K562 (cell line): ENCODE measurements at regions not wholly inside any gene's neighbourhood (a gene's known extent, or its start where the extent isn't known, plus 50 kb on each side); places are given as distances from the start of the nearest gene placed in this dataset.

Experiments
- ATAC-seq: fragments of 200-7000 bp; cut with Tn5 transposase; 3 replicates; pipeline ENCODE4 v1.9.1; 2020; ENCODE audit warnings: moderate library complexity
- BruUV-seq: library from RNA; stranded (reverse); fragments of 400-500 nt; replicated peaks from 2 replicates; lab custom pipeline; 2021; lab: Mats Ljungman, UMichigan
- CTCF ChIA-PET: fragments of 300-600 bp; formaldehyde crosslinking; extraction: SDS; loops from one replicate; lab custom pipeline; 2021; ENCODE audit warnings: low intra/inter-chr PET ratio; lab: Yijun Ruan, JAX
- POLR2A ChIA-PET: fragments of 300-600, 350-650 bp; sonication (Branson Sonifier 250); formaldehyde crosslinking; extraction: SDS; loops from one replicate; lab custom pipeline; 2021; ENCODE audit warnings: antibody characterized with exemption, inconsistent platforms; lab: Yijun Ruan, JAX
- DNase-seq, 4 experiments: peaks; one replicate each; pipeline versions ENCODE4 v3.0.0 to v3.0.0-alpha.2; 2011 to 2018; ENCODE audit warnings: low spot score in 3 of 4, mixed read lengths in 3 of 4; ENCODE audit errors: extremely low read depth in 1 of 4
- FAIRE-seq: peaks from 2 replicates; lab custom pipeline; 2011; peaks lifted over from hg19 to GRCh38; lab: Jason Lieb, UNC
- H2AFZ ChIP-seq: 2 replicates; pipeline ENCODE4 v1.6.0; 2011; ENCODE audit warnings: low read depth, low read length, control low read depth, inconsistent platforms
- H3K27ac ChIP-seq: fragments of 200-600 bp; 3 replicates; pipeline ENCODE4 v1.8.0; 2011; ENCODE audit warnings: low read depth, mild to moderate bottlenecking, control low read depth, inconsistent platforms, low read length, moderate library complexity, mixed read lengths; ENCODE audit errors: extremely low read depth
- H3K27me3 ChIP-seq, 2 experiments: fragments of 300-600 bp in 1 of 2; 2 replicates in 1 of 2; 3 replicates in 1 of 2; pipeline versions ENCODE4 v1.6.0 to v1.8.0; 2011; ENCODE audit warnings: inconsistent platforms in 2 of 2, low read length in 2 of 2, mild to moderate bottlenecking in 1 of 2, mixed read lengths in 1 of 2, moderate library complexity in 1 of 2; ENCODE audit not compliant: control insufficient read depth in 2 of 2, insufficient read depth in 2 of 2
- H3K36me3 ChIP-seq: fragments of 300-600 bp; 3 replicates; pipeline ENCODE4 v1.8.0; 2011; ENCODE audit warnings: mild to moderate bottlenecking, low read length, inconsistent platforms; ENCODE audit not compliant: control insufficient read depth, insufficient read depth
- H3K4me1 ChIP-seq, 2 experiments: fragments of 200-600 bp in 1 of 2; replicated peaks in 1 of 2; 2 replicates in 1 of 2; 3 replicates in 1 of 2; pipeline versions ENCODE4 v1.5.1 to v1.8.0; 2011; ENCODE audit warnings: inconsistent platforms in 2 of 2, low read length in 2 of 2, mild to moderate bottlenecking in 1 of 2, mixed read lengths in 1 of 2, moderate library complexity in 1 of 2; ENCODE audit not compliant: control insufficient read depth in 2 of 2, insufficient read depth in 2 of 2
- H3K4me2 ChIP-seq: 2 replicates; pipeline ENCODE4 v1.6.1; 2011; ENCODE audit warnings: low read length, control low read depth, inconsistent platforms, mixed read lengths; ENCODE audit not compliant: insufficient read depth
- H3K4me3 ChIP-seq: fragments of 200-600 bp; sonication (generic), shearing (Covaris generic); 2 replicates; pipeline ENCODE4 v1.5.1; 2016; ENCODE audit warnings: control low read depth, inconsistent platforms
- H3K79me2 ChIP-seq: fragments of 200-600 bp; 3 replicates; pipeline ENCODE4 v1.8.0; 2011; ENCODE audit warnings: low read length, inconsistent platforms; ENCODE audit not compliant: control insufficient read depth, insufficient read depth
- H3K9ac ChIP-seq, 2 experiments: 2 replicates each; pipeline versions ENCODE4 v1.6.0 to v1.6.1; 2011; ENCODE audit warnings: low read depth in 2 of 2, low read length in 2 of 2, control low read depth in 1 of 2, inconsistent platforms in 1 of 2, mild to moderate bottlenecking in 1 of 2, mixed read lengths in 1 of 2; ENCODE audit not compliant: insufficient read depth in 1 of 2
- H3K9me1 ChIP-seq: one replicate; pipeline ENCODE4 v1.6.0; 2011; ENCODE audit warnings: inconsistent platforms, mild to moderate bottlenecking, low read length, moderate library complexity; ENCODE audit not compliant: control insufficient read depth, insufficient read depth
- H3K9me3 ChIP-seq: replicated peaks from 2 replicates; pipeline ENCODE4 v1.5.1; 2011; ENCODE audit warnings: low read depth, low read length, inconsistent platforms; ENCODE audit not compliant: control insufficient read depth, insufficient read depth
- H4K20me1 ChIP-seq: replicated peaks from 2 replicates; pipeline ENCODE4 v1.6.1; 2011; ENCODE audit warnings: low read length, inconsistent platforms, mixed read lengths; ENCODE audit not compliant: control insufficient read depth, insufficient read depth
- C11orf30 ChIP-seq: fragments of 450-650 bp; IDR thresholded peaks from 2 replicates; pipeline ENCODE4 v1.6.1; 2016; ENCODE audit warnings: low read depth, mild to moderate bottlenecking
- JUN ChIP-seq, 2 experiments: sonication (generic) in 1 of 2; formaldehyde crosslinking in 1 of 2; IDR thresholded peaks; 2 replicates each; pipeline versions ENCODE4 v1.6.1 to v1.8.0; 2012 to 2022; ENCODE audit warnings: borderline replicate concordance in 2 of 2, mild to moderate bottlenecking in 2 of 2, improper control_type of control experiment in 1 of 2, low read depth in 1 of 2, low read length in 1 of 2, missing genetic modification reagents in 1 of 2
- NR2C2 ChIP-seq, 2 experiments: fragments of 200-800 bp in 1 of 2; sonication (Bioruptor generic) in 1 of 2; sonication (generic) in 1 of 2; formaldehyde crosslinking in 1 of 2; IDR thresholded peaks; 2 replicates each; pipeline versions ENCODE4 v1.6.1 to v1.8.0; 2016 to 2022; ENCODE audit warnings: mild to moderate bottlenecking in 1 of 2, missing compliant biosample characterization in 1 of 2, missing genetic modification characterization in 1 of 2, missing genetic modification reagents in 1 of 2
- ZNF134 ChIP-seq: fragments of 250-450 bp; sonication (Bioruptor Pico); conservative IDR thresholded peaks from 2 replicates; pipeline ENCODE4 v1.4.0; 2020
- WGBS: fragments of 100-300 bp; shearing (Covaris generic); methylation state at CpG from one replicate; pipeline ENCODE4 v1.1.6; 2016; ENCODE audit warnings: low coverage, mixed read lengths; ENCODE audit not compliant: insufficient coverage; ENCODE audit errors: missing lambda C conversion rate; 5-methylcytosine and 5-hydroxymethylcytosine counted together
- in situ Hi-C: fragments of 300-500 bp; cut with MboI; formaldehyde crosslinking; loops from 4 replicates; pipeline ENCODE4 v1.15.0; 2018; ENCODE audit warnings: inconsistent platforms, mixed read lengths
- intact Hi-C: fragments of 100-400 bp; cut with micrococcal nuclease; formaldehyde crosslinking; loops from 2 replicates; pipeline ENCODE4 v1.14.2; 2022
- TF ChIP-seq, protein P1 (sequence below): fragments of 450-650 bp; formaldehyde crosslinking; IDR thresholded peaks from 2 replicates; pipeline ENCODE4 v1.4.0; 2020; ENCODE audit warnings: mild to moderate bottlenecking, moderate library complexity
- TF ChIP-seq, protein P2 (sequence below): IDR thresholded peaks from 2 replicates; pipeline ENCODE4 v1.6.1; 2016; ENCODE audit warnings: missing genetic modification characterization, missing compliant biosample characterization
- TF ChIP-seq, protein P3 (sequence below): fragments of 450-650 bp; IDR thresholded peaks from 2 replicates; pipeline ENCODE4 v1.6.1; 2016; ENCODE audit warnings: borderline replicate concordance

DNA sequence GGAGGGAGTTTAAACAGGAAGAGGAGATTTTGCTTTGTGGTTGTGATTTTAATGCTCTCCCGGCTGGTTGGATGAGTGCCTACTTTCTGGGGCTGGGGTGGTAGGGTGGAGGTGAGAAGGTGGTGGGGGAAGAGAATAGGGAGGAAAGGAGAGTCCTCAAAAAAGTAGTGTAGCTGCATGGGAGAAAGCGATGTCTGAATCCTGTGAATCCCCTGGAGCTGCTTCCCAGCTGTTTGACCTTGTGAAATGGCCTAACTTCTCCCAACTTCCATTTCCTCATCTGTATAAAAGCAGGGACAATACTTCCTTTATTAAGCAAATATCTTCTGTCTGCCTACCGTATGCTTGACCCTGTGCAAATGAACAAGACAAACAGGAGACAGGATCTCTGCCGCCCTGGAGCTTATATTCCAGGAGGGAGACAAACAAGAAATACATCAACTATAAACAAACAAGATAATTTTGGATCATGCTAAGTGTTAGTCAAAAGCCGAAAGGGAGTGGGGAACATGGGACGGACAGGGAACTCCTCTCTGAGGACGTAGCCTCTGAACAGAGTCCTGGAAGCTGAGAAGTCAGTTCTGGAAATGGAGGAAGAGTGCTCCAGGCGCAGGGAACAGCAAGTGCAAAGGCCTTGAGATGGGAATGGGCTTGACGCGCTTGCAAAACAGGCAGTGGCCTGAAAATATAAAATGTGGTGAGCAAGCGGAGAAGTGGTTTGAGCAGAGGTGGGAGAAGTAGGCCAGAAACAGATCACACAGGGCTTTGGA, 103.5 kb downstream of the SPRY4 start (continued):
- TF ChIP-seq, protein P1, sequence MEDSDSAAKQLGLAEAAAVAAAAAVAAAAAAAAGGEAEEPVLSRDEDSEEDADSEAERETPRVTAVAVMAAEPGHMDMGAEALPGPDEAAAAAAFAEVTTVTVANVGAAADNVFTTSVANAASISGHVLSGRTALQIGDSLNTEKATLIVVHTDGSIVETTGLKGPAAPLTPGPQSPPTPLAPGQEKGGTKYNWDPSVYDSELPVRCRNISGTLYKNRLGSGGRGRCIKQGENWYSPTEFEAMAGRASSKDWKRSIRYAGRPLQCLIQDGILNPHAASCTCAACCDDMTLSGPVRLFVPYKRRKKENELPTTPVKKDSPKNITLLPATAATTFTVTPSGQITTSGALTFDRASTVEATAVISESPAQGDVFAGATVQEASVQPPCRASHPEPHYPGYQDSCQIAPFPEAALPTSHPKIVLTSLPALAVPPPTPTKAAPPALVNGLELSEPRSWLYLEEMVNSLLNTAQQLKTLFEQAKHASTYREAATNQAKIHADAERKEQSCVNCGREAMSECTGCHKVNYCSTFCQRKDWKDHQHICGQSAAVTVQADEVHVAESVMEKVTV, result no peak
- TF ChIP-seq C11orf30, result no peak

DNA sequence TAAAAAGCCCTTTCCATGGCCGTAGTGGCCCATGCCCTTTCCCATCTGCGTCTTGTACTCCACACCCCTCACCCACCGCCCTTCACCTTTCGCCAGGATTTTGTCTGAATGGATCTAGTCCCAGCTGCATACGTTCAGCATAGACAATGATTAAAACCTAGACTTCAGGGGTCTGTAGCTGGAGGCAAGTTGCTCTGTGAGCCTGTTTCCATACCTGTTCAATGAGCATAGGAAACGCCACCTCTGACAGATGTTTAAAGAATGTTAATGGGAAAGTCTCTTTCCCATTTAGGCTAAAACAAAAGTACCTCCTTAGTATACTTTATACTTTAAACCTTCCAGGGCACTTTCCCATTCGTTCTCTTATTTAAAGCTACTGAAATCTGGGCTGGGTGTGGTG, 105.7 kb downstream of the SPRY4 start:
- Histone ChIP-seq H3K4me2 (no peak overlapping the region), H3K27ac (no peak overlapping the region), H3K36me3 (no peaks in the 10 kb centered on the region), H3K9me1 (peaks cover 3% of the 10 kb centered on the region), H3K4me3 (no peak overlapping the region), H3K79me2 (no peaks in the 10 kb centered on the region), H3K9ac (no peak overlapping the region), H4K20me1 (0 out of 2 replicates have a peak, but pooled peaks cover 4% of the 10 kb centered on the region), H3K9me3 (no peaks in the 10 kb centered on the region), H3K4me1 (peaks cover 0 to 4% of the 10 kb centered on the region in 2 experiments; a peak in 2 of 5 replicates), H3K27me3 (peaks cover 30 to 43% of the 10 kb centered on the region in 2 experiments; a peak in 4 of 5 replicates), H2AFZ (no peak overlapping the region)
- WGBS, result 12% methylated on average over 7 of the region's 7 CpGs
- ChIA-PET POLR2A (no interaction called here), CTCF (interaction anchor here (0.6 kb wide), 1 partner anchor 36 kb away, joined by 3 read pairs; no protein-coding TSS in a partner anchor)
- TF ChIP-seq ZNF134 (CRISPR knock-in tag), result no peak
- TF ChIP-seq JUN (IDR thresholded peaks at IDR 0.05; ENCODE audit: borderline replicate concordance, low read depth, low read length), result no peak
- TF ChIP-seq JUN (CRISPR knock-in tag; IDR thresholded peaks at IDR 0.05; ENCODE audit: borderline replicate concordance), result no peak
- TF ChIP-seq, protein P2, sequence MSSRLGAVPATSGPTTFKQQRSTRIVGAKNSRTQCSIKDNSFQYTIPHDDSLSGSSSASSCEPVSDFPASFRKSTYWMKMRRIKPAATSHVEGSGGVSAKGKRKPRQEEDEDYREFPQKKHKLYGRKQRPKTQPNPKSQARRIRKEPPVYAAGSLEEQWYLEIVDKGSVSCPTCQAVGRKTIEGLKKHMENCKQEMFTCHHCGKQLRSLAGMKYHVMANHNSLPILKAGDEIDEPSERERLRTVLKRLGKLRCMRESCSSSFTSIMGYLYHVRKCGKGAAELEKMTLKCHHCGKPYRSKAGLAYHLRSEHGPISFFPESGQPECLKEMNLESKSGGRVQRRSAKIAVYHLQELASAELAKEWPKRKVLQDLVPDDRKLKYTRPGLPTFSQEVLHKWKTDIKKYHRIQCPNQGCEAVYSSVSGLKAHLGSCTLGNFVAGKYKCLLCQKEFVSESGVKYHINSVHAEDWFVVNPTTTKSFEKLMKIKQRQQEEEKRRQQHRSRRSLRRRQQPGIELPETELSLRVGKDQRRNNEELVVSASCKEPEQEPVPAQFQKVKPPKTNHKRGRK (tag), result no peak
- no peak for TF ChIP-seq NR2C2 (CRISPR knock-in tag; IDR thresholded peaks at IDR 0.05)
- no peak for TF ChIP-seq NR2C2 (tag; IDR thresholded peaks at IDR 0.05)
- TF ChIP-seq, protein P3, sequence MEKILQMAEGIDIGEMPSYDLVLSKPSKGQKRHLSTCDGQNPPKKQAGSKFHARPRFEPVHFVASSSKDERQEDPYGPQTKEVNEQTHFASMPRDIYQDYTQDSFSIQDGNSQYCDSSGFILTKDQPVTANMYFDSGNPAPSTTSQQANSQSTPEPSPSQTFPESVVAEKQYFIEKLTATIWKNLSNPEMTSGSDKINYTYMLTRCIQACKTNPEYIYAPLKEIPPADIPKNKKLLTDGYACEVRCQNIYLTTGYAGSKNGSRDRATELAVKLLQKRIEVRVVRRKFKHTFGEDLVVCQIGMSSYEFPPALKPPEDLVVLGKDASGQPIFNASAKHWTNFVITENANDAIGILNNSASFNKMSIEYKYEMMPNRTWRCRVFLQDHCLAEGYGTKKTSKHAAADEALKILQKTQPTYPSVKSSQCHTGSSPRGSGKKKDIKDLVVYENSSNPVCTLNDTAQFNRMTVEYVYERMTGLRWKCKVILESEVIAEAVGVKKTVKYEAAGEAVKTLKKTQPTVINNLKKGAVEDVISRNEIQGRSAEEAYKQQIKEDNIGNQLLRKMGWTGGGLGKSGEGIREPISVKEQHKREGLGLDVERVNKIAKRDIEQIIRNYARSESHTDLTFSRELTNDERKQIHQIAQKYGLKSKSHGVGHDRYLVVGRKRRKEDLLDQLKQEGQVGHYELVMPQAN, result no peak
- in situ Hi-C loops, result no loop called here
- BruUV-seq, result no TSS peak
- FAIRE-seq (no peak), ATAC-seq (no peak), DNase-seq (no peak)
- intact Hi-C loops, result no loop called here
